HEK293 (cell line): ENCODE measurements at regions not wholly inside any gene's neighbourhood (a gene's known extent, or its start where the extent isn't known, plus 50 kb on each side); places are given as distances from the start of the nearest gene placed in this dataset.

Experiments used
- CTCF ChIP-seq: fragments of 450-650 bp; formaldehyde crosslinking; IDR thresholded peaks from 2 replicates; pipeline ENCODE4 v1.5.1; 2016; ENCODE audit warnings: missing biosample characterization, missing genetic modification characterization
- KLF1 ChIP-seq: fragments of 450-650 bp; formaldehyde crosslinking; IDR thresholded peaks from 2 replicates; pipeline ENCODE4 v1.5.1; 2016; ENCODE audit warnings: missing biosample characterization, missing genetic modification characterization
- ZNF239 ChIP-seq: fragments of 450-650 bp; formaldehyde crosslinking; IDR thresholded peaks from 2 replicates; pipeline ENCODE4 v1.5.1; 2016; ENCODE audit warnings: missing biosample characterization, missing genetic modification characterization
- ZNF350 ChIP-seq: fragments of 450-650 bp; formaldehyde crosslinking; IDR thresholded peaks from 2 replicates; pipeline ENCODE4 v1.5.0; 2017; ENCODE audit warnings: missing biosample characterization, mild to moderate bottlenecking, missing genetic modification characterization

GRCh38 chr13:111557921-111558699 is 237.7 kb downstream of the TEX29 start:
- TF ChIP-seq ZNF239: no peak
- TF ChIP-seq CTCF (tag by site-specific recombination): no peak
- TF ChIP-seq KLF1 (tag by site-specific recombination): no peak
- no peak for TF ChIP-seq ZNF350 (tag by site-specific recombination)
